ENCODE measurements at regions not wholly inside any gene's neighbourhood (a gene's known extent, or its start where the extent isn't known, plus 50 kb on each side); places are given as distances from the start of the nearest gene placed in this dataset.

GRCh38 chr19:32227561-32228165, 117.7 kb upstream of the ZNF507 start:
- TF ChIP-seq ZFX (IDR thresholded peaks at IDR 0.05; ENCODE audit: borderline replicate concordance) (no peak), CTCF (IDR thresholded peaks at IDR 0.05) (no peak)
- H3K27ac ChIP-seq: no peak overlapping the region

DNA sequence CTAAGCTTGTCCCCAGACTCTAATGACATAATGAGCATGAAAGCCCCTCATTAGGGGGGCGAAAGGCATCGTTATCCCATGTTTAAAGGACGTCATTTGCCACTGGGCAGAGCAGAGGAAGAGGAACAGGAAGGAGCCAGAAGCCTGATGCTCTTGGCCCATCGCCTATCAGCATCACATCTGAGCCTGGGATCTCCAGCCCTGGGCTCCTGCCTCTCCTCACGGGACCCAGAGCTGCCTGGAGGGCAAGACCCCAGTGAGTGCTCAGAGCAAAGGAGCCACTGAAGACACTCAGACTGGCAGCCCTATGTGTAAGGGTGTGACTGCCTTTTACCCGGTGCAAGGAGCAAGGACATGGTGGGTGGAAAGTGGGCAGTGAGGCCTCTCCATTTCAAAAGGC, 115.0 kb upstream of the ZNF507 start:
- H3K27ac ChIP-seq: no peak overlapping the region
- TF ChIP-seq ZFX (IDR thresholded peaks at IDR 0.05; ENCODE audit: borderline replicate concordance) (no peak), CTCF (IDR thresholded peaks at IDR 0.05) (no peak)

DNA sequence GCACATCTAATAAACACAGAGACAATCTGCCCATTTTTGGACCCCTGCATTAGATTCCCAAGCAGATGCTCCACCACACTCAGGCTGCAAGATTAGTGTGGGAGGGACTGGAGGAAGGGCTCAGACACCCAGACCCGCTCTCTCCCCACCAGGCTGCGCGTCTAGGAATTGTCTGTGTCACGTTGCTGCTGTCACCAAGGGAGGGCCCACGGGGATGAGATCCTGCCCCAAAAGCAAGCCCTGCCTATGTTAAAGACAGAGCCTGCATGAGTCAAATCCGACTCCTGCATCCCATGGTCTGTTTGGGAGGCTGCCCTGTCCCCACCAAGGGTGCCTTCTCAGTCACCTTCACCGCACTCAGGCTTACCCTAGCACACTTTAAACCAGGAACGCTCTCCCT, 114.4 kb upstream of the ZNF507 start:
- TF ChIP-seq ZFX (IDR thresholded peaks at IDR 0.05; ENCODE audit: borderline replicate concordance): no peak
- TF ChIP-seq CTCF (IDR thresholded peaks at IDR 0.05): no peak
- no peak overlapping the region for H3K27ac ChIP-seq

- no peak overlapping the region for H3K27ac ChIP-seq
- no peak for TF ChIP-seq ZFX (IDR thresholded peaks at IDR 0.05; ENCODE audit: borderline replicate concordance)
- no peak for TF ChIP-seq CTCF (IDR thresholded peaks at IDR 0.05)
Measured at GRCh38 chr19:32231691-32232090, 113.7 kb upstream of the ZNF507 start.

DNA sequence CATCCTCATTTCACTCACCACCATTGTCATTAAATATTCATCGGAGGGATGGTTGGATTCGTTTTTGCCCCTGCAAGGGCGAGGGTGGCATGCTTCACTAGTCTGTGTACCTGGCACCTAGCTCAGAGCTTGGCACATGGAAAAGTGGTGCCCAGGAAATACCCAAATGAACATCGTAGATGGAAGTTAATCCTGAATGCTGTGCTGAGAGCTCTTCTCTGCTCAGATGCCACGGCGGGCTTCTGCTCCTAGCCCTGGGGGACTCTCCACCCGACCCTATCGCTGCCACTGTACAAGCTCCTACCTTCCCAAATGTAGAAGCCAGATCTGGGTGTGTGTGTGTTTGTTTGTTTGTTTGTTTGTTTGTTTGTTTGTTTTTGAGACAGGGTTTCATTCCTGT, 113.0 kb upstream of the ZNF507 start:
- no peak overlapping the region for H3K27ac ChIP-seq
- TF ChIP-seq ZFX (IDR thresholded peaks at IDR 0.05; ENCODE audit: borderline replicate concordance) (no peak), CTCF (IDR thresholded peaks at IDR 0.05) (no peak)

DNA sequence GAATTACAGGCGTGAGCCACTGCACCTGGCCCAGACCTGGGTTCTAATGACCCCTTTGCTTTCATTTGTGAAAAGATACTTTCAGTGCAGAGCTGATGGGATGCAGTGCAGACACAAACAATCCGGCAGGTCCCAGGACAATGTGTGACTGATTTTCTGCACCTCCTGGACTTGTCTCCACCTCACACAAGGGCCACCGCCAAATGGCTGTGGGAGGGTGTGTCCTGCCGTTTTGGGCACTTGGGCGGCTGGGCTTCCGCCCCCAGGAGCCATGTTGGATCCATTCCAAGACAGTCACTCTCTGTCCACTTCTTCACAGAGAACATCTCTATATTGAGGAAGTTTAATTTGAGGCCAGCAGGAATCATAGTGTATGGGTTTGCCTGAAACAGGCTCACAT, 112.3 kb upstream of the ZNF507 start:
- TF ChIP-seq ZFX (IDR thresholded peaks at IDR 0.05; ENCODE audit: borderline replicate concordance) (no peak), CTCF (IDR thresholded peaks at IDR 0.05) (no peak)
- no peak overlapping the region for H3K27ac ChIP-seq

- no peak overlapping the region for H3K27ac ChIP-seq
Measured at GRCh38 chr19:32233885-32234284, 111.5 kb upstream of the ZNF507 start.

More at GRCh38 chr19:32233885-32234284, 111.5 kb upstream of the ZNF507 start:
- no peak for TF ChIP-seq ZFX (IDR thresholded peaks at IDR 0.05; ENCODE audit: borderline replicate concordance)
- TF ChIP-seq CTCF (IDR thresholded peaks at IDR 0.05): no peak
